Activated CD4-positive, alpha-beta T cell treated with anti-CD3 and anti-CD28 coated beads, Interleukin-2, amount 10 ng/mL, durations not matched to agents 7 days and 5 days (primary cell): ENCODE measurements at regions not wholly inside any gene's neighbourhood (a gene's known extent, or its start where the extent isn't known, plus 50 kb on each side); places are given as distances from the start of the nearest gene placed in this dataset.

Experiments
- CTCF ChIA-PET: fragments of 350-600 bp; sonication (Branson Sonifier 250); formaldehyde crosslinking; loops from one replicate; lab custom pipeline; 2021; ENCODE audit warnings: antibody characterized with exemption; lab: Charles Lee
- POLR2A ChIA-PET: fragments of 350-600 bp; sonication (Branson Sonifier 250); formaldehyde crosslinking; loops from one replicate; lab custom pipeline; 2021; ENCODE audit warnings: antibody characterized with exemption; lab: Charles Lee
- DNase-seq: peaks from one replicate; pipeline ENCODE4 v3.0.0-alpha.2; 2020
- H3K27ac Mint-ChIP-seq: one replicate; pipeline ENCODE4 v1.8.0; 2021; ENCODE audit warnings: mild to moderate bottlenecking, moderate library complexity, mixed read lengths
- H3K27me3 Mint-ChIP-seq: one replicate; pipeline ENCODE4 v1.8.0; 2021; ENCODE audit warnings: mixed read lengths
- H3K36me3 Mint-ChIP-seq: one replicate; pipeline ENCODE4 v1.8.0; 2021; ENCODE audit warnings: low read depth, mixed read lengths
- H3K4me1 Mint-ChIP-seq: one replicate; pipeline ENCODE4 v1.8.0; 2021; ENCODE audit warnings: mixed read lengths
- H3K4me3 Mint-ChIP-seq: one replicate; pipeline ENCODE4 v1.8.0; 2021; ENCODE audit warnings: mild to moderate bottlenecking, moderate library complexity, mixed read lengths
- H3K9me3 Mint-ChIP-seq: one replicate; pipeline ENCODE4 v1.8.0; 2021; ENCODE audit warnings: mixed read lengths

GRCh38 chr2:180579388-180579787, 401.0 kb upstream of the UBE2E3 start:
- DNase-seq: no peak
- POLR2A ChIA-PET: no interaction called here
- H3K36me3 Mint-ChIP-seq: no peaks in the 10 kb centered on the region
- no peaks in the 10 kb centered on the region for H3K4me1 Mint-ChIP-seq
- no peak overlapping the region for H3K4me3 Mint-ChIP-seq
- CTCF ChIA-PET: interaction anchor here (1.0 kb wide), 1 partner anchor 20 kb away, joined by 3 read pairs; no protein-coding TSS in a partner anchor
- H3K9me3 Mint-ChIP-seq: no peaks in the 10 kb centered on the region
- no peak overlapping the region for H3K27ac Mint-ChIP-seq
- H3K27me3 Mint-ChIP-seq: peaks cover 3% of the 10 kb centered on the region

- ChIA-PET CTCF (interaction anchor here (1.0 kb wide), 1 partner anchor 19 kb away, joined by 3 read pairs; no protein-coding TSS in a partner anchor), POLR2A (no interaction called here)
- Mint-ChIP-seq H3K9me3 (no peaks in the 10 kb centered on the region), H3K36me3 (no peaks in the 10 kb centered on the region), H3K4me1 (no peaks in the 10 kb centered on the region), H3K27me3 (peaks cover 3% of the 10 kb centered on the region), H3K27ac (no peak overlapping the region), H3K4me3 (no peak overlapping the region)
- DNase-seq: no peak
These were observed 402.0 kb upstream of the UBE2E3 start for GRCh38 chr2:180578441-180578840.

- Mint-ChIP-seq H3K4me1 (no peaks in the 10 kb centered on the region), H3K9me3 (no peaks in the 10 kb centered on the region), H3K4me3 (no peak overlapping the region), H3K36me3 (no peaks in the 10 kb centered on the region), H3K27me3 (peaks cover 3% of the 10 kb centered on the region), H3K27ac (no peak overlapping the region)
- CTCF ChIA-PET: no interaction called here
- POLR2A ChIA-PET: no interaction called here
- no peak for DNase-seq
These were observed 402.8 kb upstream of the UBE2E3 start for GRCh38 chr2:180577567-180577966.

GRCh38 chr2:180573951-180574350, 406.5 kb upstream of the UBE2E3 start:
- Mint-ChIP-seq H3K4me1 (no peaks in the 10 kb centered on the region), H3K27me3 (peaks cover 3% of the 10 kb centered on the region), H3K9me3 (no peaks in the 10 kb centered on the region), H3K27ac (no peak overlapping the region), H3K4me3 (no peak overlapping the region), H3K36me3 (no peaks in the 10 kb centered on the region)
- CTCF ChIA-PET: interaction anchor here (0.6 kb wide), 1 partner anchor 9 kb away, joined by 3 read pairs; no protein-coding TSS in a partner anchor
- no peak for DNase-seq
- POLR2A ChIA-PET: no interaction called here

GRCh38 chr2:180572346-180572745, 408.1 kb upstream of the UBE2E3 start:
- no peak overlapping the region for H3K4me3 Mint-ChIP-seq
- no peaks in the 10 kb centered on the region for H3K9me3 Mint-ChIP-seq
- no peak for DNase-seq
- ChIA-PET POLR2A (no interaction called here), CTCF (no interaction called here)
- no peaks in the 10 kb centered on the region for H3K4me1 Mint-ChIP-seq
- no peak overlapping the region for H3K27ac Mint-ChIP-seq
- H3K27me3 Mint-ChIP-seq: peaks cover 3% of the 10 kb centered on the region
- no peaks in the 10 kb centered on the region for H3K36me3 Mint-ChIP-seq

- Mint-ChIP-seq H3K27ac (no peak overlapping the region), H3K4me1 (no peaks in the 10 kb centered on the region), H3K36me3 (no peaks in the 10 kb centered on the region), H3K27me3 (peaks cover 3% of the 10 kb centered on the region), H3K4me3 (no peak overlapping the region), H3K9me3 (no peaks in the 10 kb centered on the region)
- DNase-seq: no peak
- POLR2A ChIA-PET: no interaction called here
- CTCF ChIA-PET: no interaction called here
These were observed 408.8 kb upstream of the UBE2E3 start for GRCh38 chr2:180571559-180571958.

- DNase-seq: no peak
- POLR2A ChIA-PET: no interaction called here
- Mint-ChIP-seq H3K4me3 (no peak overlapping the region), H3K9me3 (no peaks in the 10 kb centered on the region), H3K27me3 (peaks cover 3% of the 10 kb centered on the region), H3K36me3 (no peaks in the 10 kb centered on the region), H3K27ac (no peak overlapping the region), H3K4me1 (no peaks in the 10 kb centered on the region)
- CTCF ChIA-PET: no interaction called here
These were observed 409.5 kb upstream of the UBE2E3 start for GRCh38 chr2:180570864-180571263.

- Mint-ChIP-seq H3K9me3 (no peaks in the 10 kb centered on the region), H3K4me1 (no peaks in the 10 kb centered on the region), H3K36me3 (no peaks in the 10 kb centered on the region), H3K4me3 (no peak overlapping the region), H3K27me3 (no peaks in the 10 kb centered on the region), H3K27ac (no peak overlapping the region)
- CTCF ChIA-PET: no interaction called here
- DNase-seq: no peak
- POLR2A ChIA-PET: no interaction called here
These were observed 416.4 kb upstream of the UBE2E3 start for GRCh38 chr2:180564051-180564450.

- no peaks in the 10 kb centered on the region for H3K4me1 Mint-ChIP-seq
- H3K4me3 Mint-ChIP-seq: no peak overlapping the region
- POLR2A ChIA-PET: no interaction called here
- CTCF ChIA-PET: no interaction called here
- no peaks in the 10 kb centered on the region for H3K36me3 Mint-ChIP-seq
- no peak for DNase-seq
- no peaks in the 10 kb centered on the region for H3K27me3 Mint-ChIP-seq
- H3K27ac Mint-ChIP-seq: no peak overlapping the region
- H3K9me3 Mint-ChIP-seq: no peaks in the 10 kb centered on the region
These were observed 418.0 kb upstream of the UBE2E3 start for GRCh38 chr2:180562378-180562777.

GRCh38 chr2:180559771-180560170, 420.6 kb upstream of the UBE2E3 start:
- H3K4me1 Mint-ChIP-seq: no peaks in the 10 kb centered on the region
- ChIA-PET POLR2A (no interaction called here), CTCF (interaction anchor here (1.3 kb wide), 1 partner anchor 19 kb away, joined by 3 read pairs; no protein-coding TSS in a partner anchor)
- H3K36me3 Mint-ChIP-seq: no peaks in the 10 kb centered on the region
- H3K9me3 Mint-ChIP-seq: no peaks in the 10 kb centered on the region
- H3K27me3 Mint-ChIP-seq: no peaks in the 10 kb centered on the region
- no peak for DNase-seq
- no peak overlapping the region for H3K4me3 Mint-ChIP-seq
- no peak overlapping the region for H3K27ac Mint-ChIP-seq

GRCh38 chr2:180559038-180559437, 421.4 kb upstream of the UBE2E3 start:
- H3K4me3 Mint-ChIP-seq: no peak overlapping the region
- no peaks in the 10 kb centered on the region for H3K27me3 Mint-ChIP-seq
- POLR2A ChIA-PET: no interaction called here
- no peaks in the 10 kb centered on the region for H3K9me3 Mint-ChIP-seq
- no peak overlapping the region for H3K27ac Mint-ChIP-seq
- no peaks in the 10 kb centered on the region for H3K36me3 Mint-ChIP-seq
- DNase-seq: no peak
- no peaks in the 10 kb centered on the region for H3K4me1 Mint-ChIP-seq
- CTCF ChIA-PET: interaction anchor here (1.3 kb wide), 1 partner anchor 20 kb away, joined by 3 read pairs; no protein-coding TSS in a partner anchor

GRCh38 chr2:180555391-180555965, 424.9 kb upstream of the UBE2E3 start:
- no peaks in the 10 kb centered on the region for H3K27me3 Mint-ChIP-seq
- H3K36me3 Mint-ChIP-seq: no peaks in the 10 kb centered on the region
- CTCF ChIA-PET: no interaction called here
- no peak for DNase-seq
- no peak overlapping the region for H3K27ac Mint-ChIP-seq
- POLR2A ChIA-PET: no interaction called here
- no peaks in the 10 kb centered on the region for H3K4me1 Mint-ChIP-seq
- no peaks in the 10 kb centered on the region for H3K9me3 Mint-ChIP-seq
- no peak overlapping the region for H3K4me3 Mint-ChIP-seq

GRCh38 chr2:180554330-180554729, 426.1 kb upstream of the UBE2E3 start:
- Mint-ChIP-seq H3K36me3 (no peaks in the 10 kb centered on the region), H3K9me3 (no peaks in the 10 kb centered on the region), H3K4me1 (no peaks in the 10 kb centered on the region), H3K27ac (no peak overlapping the region), H3K4me3 (no peak overlapping the region), H3K27me3 (no peaks in the 10 kb centered on the region)
- CTCF ChIA-PET: no interaction called here
- DNase-seq: no peak
- POLR2A ChIA-PET: no interaction called here
